Liver (tissue), 1 donor: ENCODE measurements at regions not wholly inside any gene's neighbourhood (a gene's known extent, or its start where the extent isn't known, plus 50 kb on each side); places are given as distances from the start of the nearest gene placed in this dataset. TPM values are rescaled to one million over a fixed set of nuclear protein-coding genes. Genes with fewer than 3 reads are reported as not detected.

Experiments
- small RNA-seq: library from RNA; depleted of rRNA; stranded (forward); fragments of <200 nt; gene quantifications from one replicate; pipeline ENCODE3, GENCODE V24; 2014

Small RNA genes lying in the stretch of these regions (small RNA-seq; reads per million reads assigned to genes)
- not detected for gene RF00026
